ENCODE measurements at regions not wholly inside any gene's neighbourhood (a gene's known extent, or its start where the extent isn't known, plus 50 kb on each side); places are given as distances from the start of the nearest gene placed in this dataset.

DNA sequence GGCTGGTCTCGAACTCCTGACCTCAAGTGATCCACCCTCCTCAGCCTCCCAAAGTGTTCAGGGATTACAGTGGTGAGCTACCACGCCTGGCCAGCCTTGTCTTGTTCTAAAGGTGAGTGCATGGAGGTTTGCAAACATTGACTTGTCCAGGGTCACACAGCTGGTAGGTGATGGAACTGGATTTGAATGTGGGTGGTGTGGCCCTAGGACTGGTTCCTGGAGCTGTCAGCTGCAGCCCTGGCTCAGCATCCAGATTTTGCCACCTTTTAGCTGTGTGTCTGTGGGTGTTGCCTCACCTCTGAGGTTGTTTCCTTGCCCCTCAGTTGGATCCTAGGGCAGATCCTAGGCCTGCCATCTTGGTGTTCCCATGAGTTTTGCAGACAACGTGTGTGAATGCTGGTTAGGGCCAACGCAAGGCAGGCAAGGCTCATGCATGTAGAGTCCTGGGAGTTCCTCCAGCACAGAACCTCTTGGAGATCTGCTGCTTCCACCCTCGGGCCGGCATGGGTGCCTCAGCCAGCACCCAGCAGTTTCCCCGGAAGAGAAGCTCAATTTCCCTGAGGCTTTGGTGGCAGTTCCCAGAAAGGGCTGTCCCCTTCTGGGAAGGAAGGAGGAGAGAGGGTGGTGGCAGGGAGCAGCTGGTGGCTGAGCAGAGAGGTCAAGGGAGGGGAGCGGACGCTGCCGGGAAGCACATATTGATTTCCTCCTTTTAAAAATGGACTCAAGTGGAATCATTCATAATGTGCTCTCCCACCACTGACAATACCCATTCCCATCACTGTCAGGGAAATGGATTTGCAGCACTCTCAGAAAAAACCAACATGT, 127.6 kb upstream of the HS6ST1 start:
- Histone ChIP-seq H3K4me3 (no peak overlapping the region), H3K9me3 (no peaks in the 10 kb centered on the region), H3K4me1 (peaks cover 10 to 14% of the 10 kb centered on the region in 2 donors), H3K27me3 (no peaks in the 10 kb centered on the region), H3K27ac (no peak overlapping the region), H3K36me3 (no peaks in the 10 kb centered on the region)
- TF ChIP-seq, protein P1, sequence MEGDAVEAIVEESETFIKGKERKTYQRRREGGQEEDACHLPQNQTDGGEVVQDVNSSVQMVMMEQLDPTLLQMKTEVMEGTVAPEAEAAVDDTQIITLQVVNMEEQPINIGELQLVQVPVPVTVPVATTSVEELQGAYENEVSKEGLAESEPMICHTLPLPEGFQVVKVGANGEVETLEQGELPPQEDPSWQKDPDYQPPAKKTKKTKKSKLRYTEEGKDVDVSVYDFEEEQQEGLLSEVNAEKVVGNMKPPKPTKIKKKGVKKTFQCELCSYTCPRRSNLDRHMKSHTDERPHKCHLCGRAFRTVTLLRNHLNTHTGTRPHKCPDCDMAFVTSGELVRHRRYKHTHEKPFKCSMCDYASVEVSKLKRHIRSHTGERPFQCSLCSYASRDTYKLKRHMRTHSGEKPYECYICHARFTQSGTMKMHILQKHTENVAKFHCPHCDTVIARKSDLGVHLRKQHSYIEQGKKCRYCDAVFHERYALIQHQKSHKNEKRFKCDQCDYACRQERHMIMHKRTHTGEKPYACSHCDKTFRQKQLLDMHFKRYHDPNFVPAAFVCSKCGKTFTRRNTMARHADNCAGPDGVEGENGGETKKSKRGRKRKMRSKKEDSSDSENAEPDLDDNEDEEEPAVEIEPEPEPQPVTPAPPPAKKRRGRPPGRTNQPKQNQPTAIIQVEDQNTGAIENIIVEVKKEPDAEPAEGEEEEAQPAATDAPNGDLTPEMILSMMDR (IDR thresholded peaks at IDR 0.05) = no peak
- no peak for ATAC-seq
- intact Hi-C loops (cut with DNase I) = no loop called here
- peak in 1 of 4 donors; percentile 61 for DNase-seq

GRCh38 chr2:128446874-128447537, 128.3 kb upstream of the HS6ST1 start:
- Histone ChIP-seq H3K27me3 (no peaks in the 10 kb centered on the region), H3K36me3 (no peaks in the 10 kb centered on the region), H3K4me1 (peaks cover 10 to 13% of the 10 kb centered on the region in 2 donors), H3K9me3 (no peaks in the 10 kb centered on the region), H3K27ac (no peak overlapping the region), H3K4me3 (no peak overlapping the region)
- intact Hi-C loops (cut with DNase I) = no loop called here
- TF ChIP-seq, protein P1 (IDR thresholded peaks at IDR 0.05) = no peak
- ATAC-seq = no peak
- DNase-seq = peak in 1 of 4 donors; percentile 73

- TF ChIP-seq, protein P1 (IDR thresholded peaks at IDR 0.05) = no peak
- H3K36me3 ChIP-seq = no peaks in the 10 kb centered on the region
- peaks cover 8 to 9% of the 10 kb centered on the region in 2 donors for H3K4me1 ChIP-seq
- no peaks in the 10 kb centered on the region for H3K9me3 ChIP-seq
- H3K27me3 ChIP-seq = no peaks in the 10 kb centered on the region
- ATAC-seq (no peak), DNase-seq (no peak)
- no peak overlapping the region for H3K27ac ChIP-seq
- H3K4me3 ChIP-seq = no peak overlapping the region
- intact Hi-C loops (cut with DNase I) = no loop called here
These were observed 128.9 kb upstream of the HS6ST1 start for GRCh38 chr2:128447538-128447995.

GRCh38 chr2:128448331-128449225, 129.9 kb upstream of the HS6ST1 start:
- ATAC-seq (no peak), DNase-seq (peak in 1 of 4 donors; percentile 60)
- H3K36me3 ChIP-seq = no peaks in the 10 kb centered on the region
- H3K4me1 ChIP-seq = peaks cover 0 to 5% of the 10 kb centered on the region in 2 donors
- no peak overlapping the region for H3K4me3 ChIP-seq
- H3K27ac ChIP-seq = no peak overlapping the region
- H3K9me3 ChIP-seq = no peaks in the 10 kb centered on the region
- no peaks in the 10 kb centered on the region for H3K27me3 ChIP-seq
- TF ChIP-seq, protein P1 (IDR thresholded peaks at IDR 0.05) = no peak
- intact Hi-C loops (cut with DNase I) = no loop called here
